HG02678 (cell line): ENCODE measurements at regions not wholly inside any gene's neighbourhood (a gene's known extent, or its start where the extent isn't known, plus 50 kb on each side); places are given as distances from the start of the nearest gene placed in this dataset.

Experiments
- ATAC-seq: cut with Tn5 transposase; IDR thresholded peaks from one replicate; pipeline ENCODE4 v1.9.1; 2021; ENCODE audit warnings: mild to moderate bottlenecking, moderate library complexity; ENCODE audit not compliant: unreplicated experiment

DNA sequence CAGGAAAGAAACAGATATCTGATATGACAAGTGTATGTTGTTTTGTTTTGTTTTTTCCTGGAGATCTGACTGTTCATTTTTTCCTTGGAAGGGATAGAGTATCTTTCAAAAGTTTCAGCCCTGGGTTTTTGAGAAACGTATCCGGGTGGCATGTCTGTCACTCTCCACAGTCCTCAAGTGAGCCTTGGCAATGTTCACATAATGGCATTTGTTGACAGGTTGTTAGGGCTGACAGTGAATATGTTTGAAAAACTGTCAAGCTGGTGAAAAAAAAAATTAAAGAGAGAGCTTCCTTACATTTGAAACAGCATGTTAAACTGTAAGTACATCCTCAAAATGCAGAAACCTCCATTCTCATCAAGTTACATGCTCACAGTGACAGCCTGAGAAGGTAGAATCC is 113.0 kb upstream of the DYNLRB2 start:
- ATAC-seq: no peak

GRCh38 chr16:80418517-80419355 is 122.1 kb upstream of the DYNLRB2 start:
- ATAC-seq: no peak

DNA sequence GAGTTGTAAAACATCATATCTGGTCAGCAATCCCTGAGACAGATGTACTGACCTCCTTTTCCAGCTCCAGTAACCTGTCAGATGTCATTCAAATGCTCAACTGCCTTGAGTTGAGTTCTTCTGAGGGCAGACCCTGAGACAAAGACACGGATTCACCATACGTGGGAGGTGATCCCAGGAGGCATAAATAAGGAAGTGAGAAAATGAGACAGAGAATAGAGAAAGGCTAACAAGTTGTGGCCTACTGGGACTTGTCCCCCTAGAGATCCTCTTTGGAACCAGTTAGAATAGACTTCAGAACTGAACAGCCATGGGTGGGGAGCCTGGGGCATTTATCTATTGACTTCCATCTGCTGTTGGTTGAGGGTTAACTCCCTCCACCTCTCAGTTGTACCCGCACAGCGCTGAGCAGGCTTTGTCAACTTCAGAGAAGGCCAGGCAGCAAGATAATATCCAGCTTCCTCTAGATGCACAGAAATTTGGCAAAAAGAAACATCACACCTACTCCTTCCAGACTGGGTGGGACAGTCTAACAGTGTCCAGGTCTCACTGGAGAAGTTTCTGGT is 123.0 kb upstream of the DYNLRB2 start:
- no peak for ATAC-seq

DNA sequence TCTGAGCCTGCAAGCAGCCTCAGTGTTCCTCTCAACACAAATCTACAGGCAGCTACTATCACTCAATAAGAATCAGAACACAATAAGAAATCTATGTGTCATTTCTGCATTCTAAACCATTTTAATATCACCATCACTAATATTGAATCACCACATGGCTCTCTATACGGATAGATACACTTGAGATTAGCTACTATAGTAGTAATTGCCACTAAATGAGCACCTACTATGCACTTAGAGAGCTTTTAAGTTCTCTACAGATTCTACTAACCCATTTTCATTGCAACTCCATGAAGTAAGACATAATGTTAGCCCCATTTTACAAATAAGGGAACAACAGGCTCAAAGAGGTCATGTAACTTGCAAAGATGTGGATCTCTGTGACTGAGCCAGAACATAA is 132.8 kb upstream of the DYNLRB2 start:
- no peak for ATAC-seq

DNA sequence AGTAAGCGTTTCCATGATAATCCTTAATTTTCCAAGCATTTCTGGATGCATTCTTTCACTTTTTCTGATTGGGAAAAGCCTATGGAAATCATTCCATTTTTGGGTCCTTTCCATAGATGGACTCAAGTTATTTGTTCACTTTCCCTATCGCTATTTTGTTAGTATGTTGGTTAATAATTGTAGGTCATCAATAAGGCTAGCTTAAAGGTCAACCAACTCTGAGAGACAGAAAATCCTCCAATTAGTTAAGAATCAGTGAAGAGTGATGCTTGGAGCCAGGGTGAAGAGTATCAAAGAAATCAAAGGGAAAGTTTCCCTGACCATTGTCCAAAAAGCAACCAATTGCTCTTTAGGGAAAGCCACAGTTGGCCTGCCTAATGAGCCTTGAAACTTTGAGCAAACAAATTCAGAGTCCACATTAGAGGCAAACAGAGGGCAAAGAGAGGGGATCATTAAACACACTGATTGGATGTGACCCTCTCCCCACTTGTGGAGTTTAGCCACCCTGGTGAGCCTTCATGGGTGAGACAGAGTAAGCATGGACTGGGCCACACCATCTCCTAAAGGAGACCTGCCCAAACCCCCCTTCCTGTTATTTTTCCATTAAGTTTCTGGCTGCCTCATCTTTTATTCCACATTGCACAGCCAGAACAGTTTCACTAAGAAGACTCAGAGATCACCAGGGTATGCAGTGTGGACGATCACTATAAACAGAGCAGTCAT is 133.4 kb upstream of the DYNLRB2 start:
- ATAC-seq: no peak

GRCh38 chr16:80404847-80405246 is 135.9 kb upstream of the DYNLRB2 start:
- ATAC-seq: no peak

DNA sequence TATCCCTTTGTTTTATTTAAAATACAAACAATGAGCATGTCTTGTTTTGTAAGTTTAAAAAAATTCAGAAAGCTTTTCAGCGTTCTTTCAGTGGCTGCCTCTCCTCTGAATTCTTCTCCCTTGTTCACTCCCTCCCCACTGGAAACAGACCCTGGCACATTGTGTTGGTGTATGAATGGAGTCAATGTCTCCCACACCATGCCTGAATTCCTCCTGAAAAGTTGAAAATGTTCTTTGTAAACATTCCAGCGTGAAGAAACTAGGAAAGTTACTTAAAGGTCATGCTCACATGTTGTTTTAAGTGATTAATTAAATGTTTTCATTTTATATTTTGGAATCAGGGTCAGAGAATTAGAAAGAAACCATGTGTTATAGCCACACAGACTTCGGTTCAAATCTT is 136.9 kb upstream of the DYNLRB2 start:
- no peak for ATAC-seq

- ATAC-seq: no peak
Observed at GRCh38 chr16:80390871-80391489, 149.8 kb upstream of the DYNLRB2 start.

- ATAC-seq: no peak
Observed at GRCh38 chr16:80390046-80390445, 150.7 kb upstream of the DYNLRB2 start.

DNA sequence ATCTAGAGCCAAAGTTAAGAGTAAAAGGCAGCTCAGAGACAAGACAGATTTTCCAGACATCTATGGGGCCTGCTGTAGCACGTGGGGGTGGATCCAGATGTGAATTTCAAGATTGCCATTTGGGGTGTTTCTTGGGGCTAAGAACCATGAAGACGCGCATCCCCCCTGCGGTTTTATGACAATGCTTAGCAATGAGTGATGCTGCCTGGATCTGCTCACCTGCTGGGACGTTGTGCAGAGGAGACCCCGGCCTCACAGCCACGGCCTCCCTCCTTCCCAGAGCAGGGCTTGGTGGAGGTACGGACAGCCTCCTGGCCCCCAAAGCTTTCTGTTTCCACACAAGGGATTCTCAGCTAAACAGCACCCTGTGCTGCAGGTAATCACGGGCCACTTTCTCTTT is 151.5 kb upstream of the DYNLRB2 start:
- no peak for ATAC-seq

DNA sequence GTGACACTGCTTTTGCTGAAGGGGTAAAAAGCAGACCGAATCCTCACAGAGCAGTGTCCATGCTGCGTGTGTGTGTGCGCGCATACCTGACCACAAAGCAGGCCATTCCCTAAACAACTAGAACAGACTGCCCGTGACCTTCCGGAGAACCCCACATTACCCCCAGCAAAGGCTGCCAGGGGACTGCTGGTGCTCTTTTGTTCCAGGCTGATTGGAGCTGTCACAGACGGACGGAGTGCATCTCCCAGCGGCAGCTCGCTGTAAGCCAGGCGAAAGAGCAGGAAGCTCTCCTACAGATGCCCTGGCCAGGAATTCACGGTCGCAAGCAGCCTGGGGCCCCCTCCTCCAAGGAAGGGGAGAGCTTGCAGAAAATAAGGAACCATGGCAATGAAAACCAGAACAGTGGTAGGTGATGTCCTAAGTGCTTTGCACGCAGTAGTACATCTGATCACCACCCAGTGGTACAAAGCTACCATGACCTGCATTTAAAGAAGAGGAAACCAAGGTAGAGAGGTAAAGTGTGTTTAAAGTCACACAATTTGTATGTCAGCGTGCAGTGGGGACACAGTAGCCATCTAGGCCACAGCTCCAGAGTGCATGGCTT is 153.4 kb upstream of the DYNLRB2 start:
- ATAC-seq: no peak

DNA sequence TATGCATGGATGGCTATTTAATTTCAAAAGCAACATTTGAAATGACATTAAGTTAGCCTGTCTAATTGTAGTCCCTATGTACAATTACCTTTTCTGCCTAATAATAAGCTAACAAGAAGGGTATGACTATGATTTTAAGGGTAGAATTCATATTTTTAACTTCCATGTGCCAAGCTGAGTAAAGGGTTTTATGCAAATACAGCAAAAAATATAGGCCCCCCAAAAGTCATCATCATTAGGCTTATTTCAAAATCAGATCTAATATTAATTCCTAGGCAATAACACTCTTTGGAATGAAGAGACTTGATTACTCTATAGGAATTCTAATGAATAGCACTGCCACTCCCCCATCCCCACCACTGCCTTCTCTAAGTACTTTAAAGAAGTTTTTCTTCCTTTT is 155.9 kb upstream of the DYNLRB2 start:
- no peak for ATAC-seq

DNA sequence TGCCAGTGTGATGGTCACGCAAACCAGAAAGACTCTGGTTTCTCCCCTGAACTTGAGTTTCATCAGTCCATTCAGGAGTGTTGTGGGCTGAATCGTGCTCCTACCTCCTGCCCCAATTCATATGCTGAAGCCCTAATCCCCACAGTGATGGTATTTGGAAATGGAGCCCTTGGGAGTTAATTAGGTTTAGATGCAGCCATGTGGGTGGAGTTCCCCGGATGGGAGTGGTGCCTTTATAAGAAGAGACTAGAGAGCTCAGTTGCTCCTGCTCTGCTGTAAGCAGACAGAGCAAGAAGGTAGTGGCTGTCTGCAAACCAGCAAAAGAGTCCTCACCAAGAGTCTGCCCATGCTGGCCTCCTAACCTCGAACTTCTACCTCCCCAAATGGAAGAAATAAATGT is 160.3 kb upstream of the DYNLRB2 start:
- ATAC-seq: no peak

DNA sequence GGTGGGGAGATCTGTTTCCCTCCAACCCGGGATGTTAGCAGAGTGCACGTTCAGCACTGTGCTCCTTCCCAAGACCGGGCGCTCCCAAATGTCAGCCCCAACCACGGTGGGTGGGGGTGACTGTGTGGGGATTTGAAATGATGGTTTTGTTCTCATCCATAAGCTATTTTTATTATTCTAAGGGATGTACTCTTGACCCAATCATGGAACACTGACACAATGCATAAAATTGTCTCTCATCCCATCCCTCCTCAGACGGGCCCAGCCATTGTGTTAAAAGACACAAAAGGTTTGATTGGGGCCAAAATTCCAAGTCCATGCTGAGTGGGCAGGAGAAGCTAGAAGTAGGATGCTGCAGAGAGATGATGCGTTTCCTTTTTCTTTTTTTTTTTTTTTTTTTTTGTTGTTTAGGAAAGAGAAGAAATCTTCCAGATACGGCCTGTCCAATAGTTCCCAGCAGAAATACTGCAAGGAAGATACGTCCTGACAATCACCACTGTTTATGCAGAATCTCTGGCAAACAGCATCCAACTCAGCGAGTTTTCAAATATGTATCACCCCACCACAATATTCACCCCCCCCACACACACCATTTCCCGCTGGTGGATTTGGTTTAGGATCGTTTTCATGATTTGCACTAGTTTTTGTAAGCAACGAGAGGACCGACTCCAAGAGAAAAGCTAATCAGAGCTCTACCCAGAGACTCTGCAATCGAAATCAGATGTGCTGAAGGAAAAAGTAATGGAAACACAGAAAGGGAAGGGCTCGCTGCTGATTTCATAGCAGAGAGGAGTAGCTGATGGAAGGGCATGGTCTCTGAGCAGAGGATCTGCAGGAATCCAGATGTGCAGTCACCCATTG is 163.5 kb upstream of the DYNLRB2 start:
- ATAC-seq: no peak

GRCh38 chr16:80375973-80376372 is 164.8 kb upstream of the DYNLRB2 start:
- ATAC-seq: no peak

- ATAC-seq: no peak
Observed at GRCh38 chr16:80375513-80375912, 165.3 kb upstream of the DYNLRB2 start.

DNA sequence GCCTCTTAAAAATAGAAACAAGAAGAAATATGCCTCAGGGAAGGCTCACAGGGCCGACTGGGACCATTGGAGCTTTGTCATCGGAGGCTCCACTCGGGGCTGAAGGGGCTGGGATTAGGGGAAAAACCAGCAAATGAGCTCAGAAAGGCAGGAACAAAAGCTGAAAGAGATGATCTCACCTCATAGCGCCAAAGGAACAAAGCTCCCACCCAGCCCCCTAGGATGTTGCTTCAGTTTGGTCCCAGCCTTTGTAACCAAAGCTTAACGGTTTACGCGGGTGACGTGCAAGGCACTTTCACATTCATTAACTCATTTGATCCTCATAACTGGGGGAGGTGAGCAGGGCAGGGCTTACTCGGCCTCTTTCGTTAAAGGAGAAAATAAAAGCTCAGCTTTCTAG is 168.5 kb upstream of the DYNLRB2 start:
- ATAC-seq: no peak

GRCh38 chr16:80369138-80369958 is 171.4 kb upstream of the DYNLRB2 start:
- no peak for ATAC-seq

DNA sequence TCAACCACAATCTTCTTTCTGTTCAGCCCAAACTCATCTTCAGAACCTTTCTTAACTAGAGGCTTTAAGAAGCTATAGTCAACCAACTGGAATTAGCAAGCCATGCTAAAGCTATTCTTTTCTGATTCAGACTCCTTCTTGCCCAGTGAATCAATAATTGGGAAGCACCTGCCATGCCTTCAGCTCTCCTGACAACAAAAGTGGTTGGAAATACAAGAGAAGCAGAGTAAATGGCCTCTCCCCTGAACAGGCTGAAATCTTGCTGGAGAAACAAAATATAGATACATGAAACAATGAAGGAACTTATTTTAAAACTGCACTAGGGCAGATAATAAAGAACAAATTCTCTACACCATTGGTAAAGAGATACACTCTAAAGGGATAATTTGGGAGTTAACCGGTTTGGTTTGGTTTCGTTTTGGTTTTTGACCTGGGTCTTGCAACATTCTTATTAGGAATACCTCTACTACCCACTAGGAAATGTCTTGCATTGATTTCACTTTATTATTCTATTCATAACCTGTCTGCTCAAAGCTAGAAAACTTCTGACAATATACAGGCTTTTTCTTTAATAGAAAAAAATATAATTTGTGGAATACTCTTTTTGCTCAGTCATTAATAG is 173.6 kb upstream of the DYNLRB2 start:
- no peak for ATAC-seq
